ENCODE measurements at regions not wholly inside any gene's neighbourhood (a gene's known extent, or its start where the extent isn't known, plus 50 kb on each side); places are given as distances from the start of the nearest gene placed in this dataset.

DNA sequence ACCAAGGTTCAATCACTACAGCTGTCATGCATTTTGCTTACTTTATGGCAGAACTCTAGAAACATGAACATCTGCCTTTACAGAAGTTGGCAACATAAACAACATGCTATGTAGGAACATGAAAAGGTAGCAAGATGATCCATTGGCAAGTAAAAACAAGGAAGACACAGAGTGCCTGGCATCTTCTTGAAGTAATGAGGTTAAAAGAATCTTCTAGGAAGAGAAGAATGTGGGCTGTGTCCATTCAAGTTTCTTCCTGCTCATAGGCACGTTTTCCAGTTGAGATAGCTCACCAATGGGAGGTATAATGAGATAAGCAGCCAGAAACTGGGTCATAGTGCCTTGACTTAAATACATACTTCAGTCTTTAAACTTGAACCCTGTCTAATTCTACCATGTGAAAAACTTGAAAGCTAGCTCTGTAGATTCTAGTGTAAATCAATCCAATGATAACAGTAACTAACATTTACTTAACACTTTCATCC, 109.4 kb upstream of the PRLR start:
- Histone ChIP-seq H3K4me2 (ENCODE audit: insufficient read depth, low read length, poor library complexity, severe bottlenecking) (no peak overlapping the region), H3K4me1 (ENCODE audit: control insufficient read depth in 2 of 2, insufficient read depth in 1 of 2, low read depth in 1 of 2, low read length in 2 of 2) (peaks cover 0 to 28% of the 10 kb centered on the region in 2 donors), H3K9me3 (replicated peaks in 1 of 2; ENCODE audit: control insufficient read depth in 2 of 2, insufficient read depth in 1 of 2, low read depth in 1 of 2, low read length in 2 of 2) (peaks cover 0 to 11% of the 10 kb centered on the region in 2 donors), H2BK12ac (ENCODE audit: low read length) (no peak overlapping the region), H2AFZ (ENCODE audit: low read length) (no peak overlapping the region), H4K91ac (ENCODE audit: low read depth, low read length, poor library complexity) (no peak overlapping the region), H3K14ac (ENCODE audit: low read length) (no peak overlapping the region), H3K23ac (ENCODE audit: low read depth, low read length, poor library complexity) (no peak overlapping the region), H2AK5ac (ENCODE audit: low read depth, low read length) (no peak overlapping the region), H3K36me3 (replicated peaks in 1 of 2; ENCODE audit: control insufficient read depth in 2 of 2, insufficient read depth in 2 of 2, low read length in 2 of 2) (no peaks in the 10 kb centered on the region), H2BK120ac (ENCODE audit: low read depth, low read length) (no peak overlapping the region), H3K18ac (ENCODE audit: low read length) (no peak overlapping the region), H3K4ac (ENCODE audit: low read length) (no peak overlapping the region), H4K8ac (ENCODE audit: low read depth, low read length) (no peak overlapping the region), H2BK5ac (ENCODE audit: low read length) (no peak overlapping the region), H3K27ac (replicated peaks; ENCODE audit: low read length) (no peak overlapping the region), H3K79me1 (ENCODE audit: low read depth, low read length) (no peaks in the 10 kb centered on the region), H3K4me3 (ENCODE audit: low read length in 2 of 2) (no peak overlapping the region), H2BK15ac (ENCODE audit: low read length) (no peak overlapping the region), H3K27me3 (ENCODE audit: control insufficient read depth in 3 of 3, insufficient read depth in 3 of 3, low read depth in 1 of 3, low read length in 3 of 3) (no peaks in the 10 kb centered on the region), H3K9ac (ENCODE audit: low read depth, low read length, poor library complexity) (no peak overlapping the region)
- WGBS, 2 donors (ENCODE audit: extremely low coverage in 2 of 2, insufficient read length in 2 of 2, insufficient replicate concordance in 1 of 2) = no CpG with 5 or more reads among the region's 1 CpG
- no peak for DNase-seq (ENCODE audit: low spot score)

DNA sequence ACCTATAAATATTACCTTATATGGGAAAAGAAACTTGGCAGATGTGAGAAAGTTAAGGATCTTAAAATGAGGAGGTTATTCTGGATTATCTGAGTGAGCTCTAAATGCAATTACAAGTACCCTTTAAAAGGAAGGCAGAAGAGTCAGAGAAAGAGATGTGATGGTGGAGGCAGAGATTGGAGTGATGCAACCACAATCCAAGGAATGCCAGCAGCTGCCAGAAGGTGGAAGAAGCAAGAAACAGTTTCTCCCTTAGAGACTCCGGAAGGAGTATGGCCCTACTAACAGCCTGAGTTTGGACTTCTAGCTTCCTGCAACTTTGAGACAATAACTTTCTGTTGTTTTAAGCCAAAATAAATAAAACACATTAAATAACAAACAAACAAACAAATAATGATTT, 108.7 kb upstream of the PRLR start:
- Histone ChIP-seq H2BK5ac (ENCODE audit: low read length) (no peak overlapping the region), H3K27ac (replicated peaks; ENCODE audit: low read length) (no peak overlapping the region), H3K79me1 (ENCODE audit: low read depth, low read length) (no peaks in the 10 kb centered on the region), H3K36me3 (replicated peaks in 1 of 2; ENCODE audit: control insufficient read depth in 2 of 2, insufficient read depth in 2 of 2, low read length in 2 of 2) (no peaks in the 10 kb centered on the region), H4K91ac (ENCODE audit: low read depth, low read length, poor library complexity) (no peak overlapping the region), H3K4me3 (ENCODE audit: low read length in 2 of 2) (no peak overlapping the region), H3K14ac (ENCODE audit: low read length) (no peak overlapping the region), H3K9ac (ENCODE audit: low read depth, low read length, poor library complexity) (no peak overlapping the region), H2BK120ac (ENCODE audit: low read depth, low read length) (no peak overlapping the region), H3K18ac (ENCODE audit: low read length) (no peak overlapping the region), H2BK15ac (ENCODE audit: low read length) (no peak overlapping the region), H2AK5ac (ENCODE audit: low read depth, low read length) (no peak overlapping the region), H4K8ac (ENCODE audit: low read depth, low read length) (no peak overlapping the region), H2AFZ (ENCODE audit: low read length) (no peak overlapping the region), H3K4me1 (ENCODE audit: control insufficient read depth in 2 of 2, insufficient read depth in 1 of 2, low read depth in 1 of 2, low read length in 2 of 2) (peaks cover 0 to 28% of the 10 kb centered on the region in 2 donors), H3K4ac (ENCODE audit: low read length) (no peak overlapping the region), H3K27me3 (ENCODE audit: control insufficient read depth in 3 of 3, insufficient read depth in 3 of 3, low read depth in 1 of 3, low read length in 3 of 3) (no peaks in the 10 kb centered on the region), H2BK12ac (ENCODE audit: low read length) (no peak overlapping the region), H3K23ac (ENCODE audit: low read depth, low read length, poor library complexity) (no peak overlapping the region), H3K9me3 (replicated peaks in 1 of 2; ENCODE audit: control insufficient read depth in 2 of 2, insufficient read depth in 1 of 2, low read depth in 1 of 2, low read length in 2 of 2) (peaks cover 0 to 11% of the 10 kb centered on the region in 2 donors), H3K4me2 (ENCODE audit: insufficient read depth, low read length, poor library complexity, severe bottlenecking) (no peak overlapping the region)
- DNase-seq (ENCODE audit: low spot score) = no peak
- no CpG with 5 or more reads among the region's 1 CpG for WGBS, 2 donors (ENCODE audit: extremely low coverage in 2 of 2, insufficient read length in 2 of 2, insufficient replicate concordance in 1 of 2)

DNA sequence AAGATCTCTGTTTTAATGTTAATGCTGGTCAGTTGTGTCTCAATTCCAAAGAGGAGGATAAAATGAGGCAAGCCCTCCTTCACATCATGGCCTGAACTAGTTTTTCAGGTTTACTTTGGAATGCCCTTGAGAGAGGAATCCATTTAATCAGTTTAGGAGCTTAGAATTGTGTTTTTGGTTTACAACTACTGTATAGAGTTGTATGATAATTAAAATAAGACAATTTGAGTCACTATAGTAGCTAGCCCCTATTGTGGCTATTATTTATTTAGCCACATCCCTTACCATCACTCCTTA, 107.8 kb upstream of the PRLR start:
- no peaks in the 10 kb centered on the region for H3K27me3 ChIP-seq (ENCODE audit: control insufficient read depth in 3 of 3, insufficient read depth in 3 of 3, low read depth in 1 of 3, low read length in 3 of 3)
- H3K9me3 ChIP-seq (replicated peaks in 1 of 2; ENCODE audit: control insufficient read depth in 2 of 2, insufficient read depth in 1 of 2, low read depth in 1 of 2, low read length in 2 of 2) = peaks cover 0 to 11% of the 10 kb centered on the region in 2 donors
- DNase-seq (ENCODE audit: low spot score) = no peak
- H3K9ac ChIP-seq (ENCODE audit: low read depth, low read length, poor library complexity) = no peak overlapping the region
- H3K79me1 ChIP-seq (ENCODE audit: low read depth, low read length) = no peaks in the 10 kb centered on the region
- peaks cover 0 to 28% of the 10 kb centered on the region in 2 donors for H3K4me1 ChIP-seq (ENCODE audit: control insufficient read depth in 2 of 2, insufficient read depth in 1 of 2, low read depth in 1 of 2, low read length in 2 of 2)
- H2AK5ac ChIP-seq (ENCODE audit: low read depth, low read length) = no peak overlapping the region
- no peak overlapping the region for H3K4me2 ChIP-seq (ENCODE audit: insufficient read depth, low read length, poor library complexity, severe bottlenecking)
- no peak overlapping the region for H3K4ac ChIP-seq (ENCODE audit: low read length)
- no peak overlapping the region for H4K91ac ChIP-seq (ENCODE audit: low read depth, low read length, poor library complexity)
- H2BK12ac ChIP-seq (ENCODE audit: low read length) = no peak overlapping the region
- H3K36me3 ChIP-seq (replicated peaks in 1 of 2; ENCODE audit: control insufficient read depth in 2 of 2, insufficient read depth in 2 of 2, low read length in 2 of 2) = no peaks in the 10 kb centered on the region
- H3K18ac ChIP-seq (ENCODE audit: low read length) = no peak overlapping the region
- no peak overlapping the region for H3K23ac ChIP-seq (ENCODE audit: low read depth, low read length, poor library complexity)
- no peak overlapping the region for H2BK5ac ChIP-seq (ENCODE audit: low read length)
- no peak overlapping the region for H3K4me3 ChIP-seq (ENCODE audit: low read length in 2 of 2)
- H2BK120ac ChIP-seq (ENCODE audit: low read depth, low read length) = no peak overlapping the region
- no peak overlapping the region for H3K27ac ChIP-seq (replicated peaks; ENCODE audit: low read length)
- H2AFZ ChIP-seq (ENCODE audit: low read length) = no peak overlapping the region
- no peak overlapping the region for H3K14ac ChIP-seq (ENCODE audit: low read length)
- H4K8ac ChIP-seq (ENCODE audit: low read depth, low read length) = no peak overlapping the region
- no peak overlapping the region for H2BK15ac ChIP-seq (ENCODE audit: low read length)

DNA sequence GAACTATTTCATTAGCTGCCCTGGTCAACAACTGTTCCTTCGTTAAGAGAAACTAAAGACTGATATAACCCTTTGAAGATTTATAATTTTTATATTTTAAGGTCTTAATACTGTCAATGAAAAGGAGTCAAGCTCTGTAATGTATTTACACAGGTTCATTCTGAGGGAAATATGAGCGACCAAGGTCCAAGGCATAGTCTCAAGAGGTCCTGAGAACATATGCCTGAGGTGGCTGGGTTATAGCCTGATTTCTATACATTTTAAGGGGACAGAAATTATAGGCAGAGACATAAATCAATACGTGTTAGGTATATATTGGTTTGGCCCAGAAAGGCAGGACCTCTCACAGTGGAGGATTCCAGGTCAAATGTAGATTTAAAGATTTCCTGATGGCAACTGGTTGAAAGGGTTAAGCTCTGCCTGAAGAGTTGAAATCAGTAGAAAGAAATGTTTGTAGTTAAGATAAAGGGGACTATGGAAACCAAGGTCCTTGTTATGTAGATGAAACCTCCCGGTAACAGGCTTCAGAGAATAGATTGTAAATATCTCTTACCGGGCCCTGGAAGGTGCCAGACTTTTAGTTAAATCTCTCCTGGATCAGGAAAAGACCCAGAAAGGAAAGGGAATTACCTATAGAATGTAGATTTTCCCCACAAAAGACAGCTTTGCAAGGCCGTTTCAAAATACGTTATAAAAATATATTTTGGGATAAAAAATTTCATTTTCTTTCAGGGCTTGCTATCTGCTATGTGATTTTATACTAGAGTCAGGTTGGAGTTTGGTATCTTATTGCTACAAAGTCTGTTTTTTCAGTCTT, 107.3 kb upstream of the PRLR start:
- no peaks in the 10 kb centered on the region for H3K27me3 ChIP-seq (ENCODE audit: control insufficient read depth in 3 of 3, insufficient read depth in 3 of 3, low read depth in 1 of 3, low read length in 3 of 3)
- peaks cover 0 to 28% of the 10 kb centered on the region in 2 donors for H3K4me1 ChIP-seq (ENCODE audit: control insufficient read depth in 2 of 2, insufficient read depth in 1 of 2, low read depth in 1 of 2, low read length in 2 of 2)
- no peak overlapping the region for H2BK15ac ChIP-seq (ENCODE audit: low read length)
- no peak overlapping the region for H2BK12ac ChIP-seq (ENCODE audit: low read length)
- H3K23ac ChIP-seq (ENCODE audit: low read depth, low read length, poor library complexity) = no peak overlapping the region
- H2BK120ac ChIP-seq (ENCODE audit: low read depth, low read length) = no peak overlapping the region
- no peak overlapping the region for H4K8ac ChIP-seq (ENCODE audit: low read depth, low read length)
- no peak overlapping the region for H3K4me2 ChIP-seq (ENCODE audit: insufficient read depth, low read length, poor library complexity, severe bottlenecking)
- H3K14ac ChIP-seq (ENCODE audit: low read length) = no peak overlapping the region
- no peak overlapping the region for H3K27ac ChIP-seq (replicated peaks; ENCODE audit: low read length)
- no peak overlapping the region for H3K4me3 ChIP-seq (ENCODE audit: low read length in 2 of 2)
- no peak overlapping the region for H3K4ac ChIP-seq (ENCODE audit: low read length)
- peaks cover 0 to 11% of the 10 kb centered on the region in 2 donors for H3K9me3 ChIP-seq (replicated peaks in 1 of 2; ENCODE audit: control insufficient read depth in 2 of 2, insufficient read depth in 1 of 2, low read depth in 1 of 2, low read length in 2 of 2)
- H3K18ac ChIP-seq (ENCODE audit: low read length) = no peak overlapping the region
- WGBS, 2 donors (ENCODE audit: extremely low coverage in 2 of 2, insufficient read length in 2 of 2, insufficient replicate concordance in 1 of 2) = no CpG with 5 or more reads among the region's 7 CpGs
- H4K91ac ChIP-seq (ENCODE audit: low read depth, low read length, poor library complexity) = no peak overlapping the region
- no peaks in the 10 kb centered on the region for H3K79me1 ChIP-seq (ENCODE audit: low read depth, low read length)
- H3K9ac ChIP-seq (ENCODE audit: low read depth, low read length, poor library complexity) = no peak overlapping the region
- H2BK5ac ChIP-seq (ENCODE audit: low read length) = no peak overlapping the region
- no peaks in the 10 kb centered on the region for H3K36me3 ChIP-seq (replicated peaks in 1 of 2; ENCODE audit: control insufficient read depth in 2 of 2, insufficient read depth in 2 of 2, low read length in 2 of 2)
- no peak overlapping the region for H2AFZ ChIP-seq (ENCODE audit: low read length)
- no peak overlapping the region for H2AK5ac ChIP-seq (ENCODE audit: low read depth, low read length)
- DNase-seq (ENCODE audit: low spot score) = no peak

Data from neuronal stem cell (in vitro differentiated cells).